GM12873 (cell line): ENCODE measurements at regions not wholly inside any gene's neighbourhood (a gene's known extent, or its start where the extent isn't known, plus 50 kb on each side); places are given as distances from the start of the nearest gene placed in this dataset.
A peak's percentile ranks its signal among the peaks of the same experiment; 100 is the strongest.

Experiments
- CTCF ChIP-seq: IDR thresholded peaks from 2 replicates; pipeline ENCODE4 v1.5.1; 2012; ENCODE audit warnings: low read depth, mild to moderate bottlenecking, moderate library complexity, low read length, control low read depth; ENCODE audit not compliant: insufficient read depth; ENCODE audit errors: missing control alignments

- no peak for TF ChIP-seq CTCF
These were observed 91.3 kb downstream of the EDNRB start for GRCh38 chr13:77827332-77827731.

- peak; percentile 46 for TF ChIP-seq CTCF
These were observed 98.0 kb downstream of the EDNRB start for GRCh38 chr13:77820431-77821149.

- no peak for TF ChIP-seq CTCF
These were observed 101.1 kb downstream of the EDNRB start for GRCh38 chr13:77817521-77817920.

- no peak for TF ChIP-seq CTCF
These were observed 103.3 kb downstream of the EDNRB start for GRCh38 chr13:77815330-77815729.
